GM12878 (cell line): ENCODE measurements at regions not wholly inside any gene's neighbourhood (a gene's known extent, or its start where the extent isn't known, plus 50 kb on each side); places are given as distances from the start of the nearest gene placed in this dataset.

Experiments
- ATAC-seq: fragments of 200-7000 bp; cut with Tn5 transposase; 3 replicates; pipeline ENCODE4 v1.9.1; 2020; ENCODE audit warnings: mild to moderate bottlenecking, moderate library complexity
- BruUV-seq: library from RNA; stranded (reverse); fragments of 400-500 nt; replicated peaks from 2 replicates; lab custom pipeline; 2021; lab: Mats Ljungman, UMichigan
- CTCF ChIA-PET: fragments of 300-600 bp; sonication (Branson Sonifier 250); formaldehyde crosslinking; extraction: SDS; loops from one replicate; lab custom pipeline; 2021; ENCODE audit warnings: inconsistent platforms; lab: Yijun Ruan, JAX
- POLR2A ChIA-PET: fragments of 350-600 bp; formaldehyde crosslinking; extraction: SDS; loops from one replicate; lab custom pipeline; 2021; ENCODE audit warnings: inconsistent platforms; lab: Charles Lee
- RAD21 ChIA-PET: fragments of 300-600 bp; sonication (Branson Sonifier 250); formaldehyde crosslinking; loops from one replicate; lab custom pipeline; 2023; ENCODE audit warnings: antibody characterized with exemption; ENCODE audit not compliant: unreplicated experiment; lab: Charles Lee
- SMC1A ChIA-PET: fragments of 300-600 bp; sonication (Branson Sonifier 250); formaldehyde crosslinking; loops from one replicate; lab custom pipeline; 2023; ENCODE audit not compliant: unreplicated experiment, uncharacterized antibody; lab: Charles Lee
- DNase-seq: peaks from one replicate; pipeline ENCODE4 v3.0.0-alpha.2; 2011; ENCODE audit warnings: low read depth, low spot score
- FAIRE-seq: peaks from 3 replicates; lab custom pipeline; 2011; peaks lifted over from hg19 to GRCh38; lab: Jason Lieb, UNC
- H2AFZ ChIP-seq: 2 replicates; pipeline ENCODE4 v1.6.0; 2011; ENCODE audit warnings: low read depth, low read length, control low read depth; ENCODE audit not compliant: control insufficient read depth
- H3K27ac ChIP-seq: 2 replicates; pipeline ENCODE4 v1.5.1; 2011; ENCODE audit warnings: control low read depth; ENCODE audit not compliant: control insufficient read depth, insufficient read depth
- H3K27me3 ChIP-seq, 2 experiments: replicated peaks in 1 of 2; 2 replicates each; pipeline versions ENCODE4 v1.6.0 to v1.6.1; 2011; ENCODE audit warnings: low read length in 1 of 2; ENCODE audit not compliant: control insufficient read depth in 2 of 2, insufficient read depth in 2 of 2
- H3K36me3 ChIP-seq, 2 experiments: 2 replicates each; pipeline ENCODE4 v1.5.1; 2011; ENCODE audit warnings: low read length in 1 of 2; ENCODE audit not compliant: control insufficient read depth in 2 of 2, insufficient read depth in 2 of 2
- H3K4me1 ChIP-seq: 2 replicates; pipeline ENCODE4 v1.6.1; 2011; ENCODE audit warnings: mild to moderate bottlenecking, low read length, moderate library complexity, mixed read lengths; ENCODE audit not compliant: control insufficient read depth, insufficient read depth
- H3K4me2 ChIP-seq: 2 replicates; pipeline ENCODE4 v1.6.0; 2011; ENCODE audit warnings: control low read depth; ENCODE audit not compliant: control insufficient read depth, insufficient read depth
- H3K4me3 ChIP-seq: fragments of 200-600 bp; sonication (generic); 2 replicates; pipeline ENCODE4 v1.5.1; 2016
- H3K79me2 ChIP-seq: 2 replicates; pipeline ENCODE4 v1.6.0; 2011; ENCODE audit warnings: low read length; ENCODE audit not compliant: control insufficient read depth, insufficient read depth
- H3K9ac ChIP-seq: 2 replicates; pipeline ENCODE4 v1.8.0; 2011; ENCODE audit warnings: low read length, control low read depth, mixed read lengths; ENCODE audit not compliant: control insufficient read depth, insufficient read depth
- H3K9me3 ChIP-seq: replicated peaks from 3 replicates; pipeline ENCODE4 v1.5.1; 2011; ENCODE audit warnings: mild to moderate bottlenecking, low read length; ENCODE audit not compliant: control insufficient read depth, insufficient read depth
- H4K20me1 ChIP-seq: 2 replicates; pipeline ENCODE4 v1.6.0; 2011; ENCODE audit not compliant: control insufficient read depth, insufficient read depth
- ATF7 ChIP-seq: fragments of 450-650 bp; IDR thresholded peaks from 2 replicates; pipeline ENCODE4 v1.6.1; 2016; ENCODE audit warnings: low read depth, mild to moderate bottlenecking
- BMI1 ChIP-seq: fragments of 450-650 bp; IDR thresholded peaks from 2 replicates; pipeline ENCODE4 v1.6.1; 2016; ENCODE audit warnings: mild to moderate bottlenecking, moderate library complexity, borderline replicate concordance
- HDGF ChIP-seq: fragments of 450-650 bp; IDR thresholded peaks from 2 replicates; pipeline ENCODE4 v1.6.1; 2016; ENCODE audit warnings: antibody characterized with exemption
- MEF2A ChIP-seq: IDR thresholded peaks from 2 replicates; pipeline ENCODE4 v1.6.1; 2011; ENCODE audit warnings: low read depth, mild to moderate bottlenecking, low read length, moderate library complexity; ENCODE audit not compliant: insufficient read depth
- MYB ChIP-seq: fragments of 150-350 bp; IDR thresholded peaks from 2 replicates; pipeline ENCODE4 v1.6.1; 2014; ENCODE audit warnings: mild to moderate bottlenecking, low read depth, low read length, borderline replicate concordance
- NFYA ChIP-seq: IDR thresholded peaks from 2 replicates; pipeline ENCODE4 v1.6.1; 2011; ENCODE audit warnings: low read depth, mild to moderate bottlenecking, low read length, improper control_type of control experiment, borderline replicate concordance
- SMARCA5 ChIP-seq: fragments of 450-650 bp; IDR thresholded peaks from 2 replicates; pipeline ENCODE4 v1.6.1; 2017; ENCODE audit warnings: mild to moderate bottlenecking
- SRF ChIP-seq, 2 experiments: IDR thresholded peaks; 2 replicates each; pipeline ENCODE4 v1.6.1; 2011; ENCODE audit warnings: low read depth in 2 of 2, low read length in 2 of 2, mild to moderate bottlenecking in 1 of 2, moderate library complexity in 1 of 2
- STAT1 ChIP-seq: fragments of 450-650 bp; conservative IDR thresholded peaks from 2 replicates; pipeline ENCODE4 v1.6.1; 2014; ENCODE audit warnings: antibody characterized with exemption, mild to moderate bottlenecking
- SUZ12 ChIP-seq: fragments of 200-600 bp; sonication (generic); IDR thresholded peaks from one replicate; pipeline ENCODE4 v1.6.1; 2018; ENCODE audit warnings: antibody characterized with exemption, mild to moderate bottlenecking; ENCODE audit not compliant: unreplicated experiment
- WRNIP1 ChIP-seq: IDR thresholded peaks from 2 replicates; pipeline ENCODE4 v1.6.1; 2011; ENCODE audit warnings: low read depth, low read length, improper control_type of control experiment, borderline replicate concordance
- ZNF622 ChIP-seq: fragments of 450-650 bp; IDR thresholded peaks from 2 replicates; pipeline ENCODE4 v1.6.1; 2017; ENCODE audit warnings: mild to moderate bottlenecking, inconsistent platforms
- WGBS: methylation state at CpG from one replicate; pipeline ENCODE4 v1.1.6; 2016; ENCODE audit warnings: low lambda C conversion rate; ENCODE audit not compliant: insufficient replicate concordance, insufficient coverage; ENCODE audit errors: missing lambda C conversion rate; 5-methylcytosine and 5-hydroxymethylcytosine counted together
- in situ Hi-C: fragments of 300-500 bp; cut with MboI; formaldehyde crosslinking; loops from 9 replicates; pipeline ENCODE4 v1.14.3; 2018; ENCODE audit warnings: mixed read lengths
- intact Hi-C: fragments of 100-400 bp; cut with micrococcal nuclease; formaldehyde crosslinking; loops from one replicate; pipeline ENCODE4 v1.14.2; 2022; ENCODE audit not compliant: unreplicated experiment
- TF ChIP-seq, protein P1 (sequence below): IDR thresholded peaks from 2 replicates; pipeline ENCODE4 v1.6.1; 2012; ENCODE audit warnings: low read depth, low read length, improper control_type of control experiment
- TF ChIP-seq, protein P2 (sequence below): fragments of 450-650 bp; IDR thresholded peaks from 2 replicates; pipeline ENCODE4 v1.6.1; 2016; ENCODE audit warnings: mild to moderate bottlenecking

DNA sequence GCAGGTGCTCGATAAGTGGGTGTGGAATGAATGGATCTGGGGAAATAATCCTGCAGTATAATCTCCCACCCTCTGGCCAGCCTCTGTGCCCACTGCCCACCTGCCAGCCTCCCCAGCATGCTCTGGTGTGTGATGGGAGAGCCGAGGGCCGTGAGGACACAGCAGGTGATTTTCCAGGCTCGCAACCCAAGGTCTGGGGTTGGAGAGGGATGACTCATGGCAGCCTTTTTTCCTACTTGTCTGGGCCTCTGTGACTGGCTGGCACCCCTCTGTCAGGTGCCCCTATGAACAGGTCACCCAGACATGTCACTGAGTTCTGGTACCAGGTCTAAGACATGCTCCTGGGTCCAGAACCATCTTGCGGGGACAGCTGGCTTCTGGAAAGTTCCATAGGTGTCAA is 385.7 kb upstream of the TNRC6C start:
- Histone ChIP-seq H3K27me3 (peaks cover 3 to 4% of the 10 kb centered on the region in 2 experiments; a peak in 3 of 4 replicates), H3K9ac (no peak overlapping the region), H3K4me1 (no peaks in the 10 kb centered on the region), H3K27ac (no peak overlapping the region), H2AFZ (no peak overlapping the region), H3K79me2 (no peaks in the 10 kb centered on the region), H3K4me3 (no peak overlapping the region), H3K4me2 (no peak overlapping the region), H3K9me3 (no peaks in the 10 kb centered on the region), H4K20me1 (no peaks in the 10 kb centered on the region), H3K36me3 (no peaks in the 10 kb centered on the region)
- FAIRE-seq (no peak), ATAC-seq (no peak), DNase-seq (no peak)
- POLR2A ChIA-PET: no interaction called here
- in situ Hi-C loops: no loop called here
- no peak for TF ChIP-seq HDGF
- no peak for TF ChIP-seq WRNIP1
- no peak for TF ChIP-seq MYB
- TF ChIP-seq, protein P1, sequence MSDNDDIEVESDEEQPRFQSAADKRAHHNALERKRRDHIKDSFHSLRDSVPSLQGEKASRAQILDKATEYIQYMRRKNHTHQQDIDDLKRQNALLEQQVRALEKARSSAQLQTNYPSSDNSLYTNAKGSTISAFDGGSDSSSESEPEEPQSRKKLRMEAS: no peak
- no peak for TF ChIP-seq ZNF622
- no peak for TF ChIP-seq MEF2A
- TF ChIP-seq ATF7: no peak
- TF ChIP-seq STAT1: no peak
- TF ChIP-seq BMI1: no peak
- TF ChIP-seq, protein P2, sequence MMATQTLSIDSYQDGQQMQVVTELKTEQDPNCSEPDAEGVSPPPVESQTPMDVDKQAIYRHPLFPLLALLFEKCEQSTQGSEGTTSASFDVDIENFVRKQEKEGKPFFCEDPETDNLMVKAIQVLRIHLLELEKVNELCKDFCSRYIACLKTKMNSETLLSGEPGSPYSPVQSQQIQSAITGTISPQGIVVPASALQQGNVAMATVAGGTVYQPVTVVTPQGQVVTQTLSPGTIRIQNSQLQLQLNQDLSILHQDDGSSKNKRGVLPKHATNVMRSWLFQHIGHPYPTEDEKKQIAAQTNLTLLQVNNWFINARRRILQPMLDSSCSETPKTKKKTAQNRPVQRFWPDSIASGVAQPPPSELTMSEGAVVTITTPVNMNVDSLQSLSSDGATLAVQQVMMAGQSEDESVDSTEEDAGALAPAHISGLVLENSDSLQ: no peak
- TF ChIP-seq SRF (IDR thresholded peaks at IDR 0.05; ENCODE audit: low read depth in 2 of 2, low read length in 2 of 2): no peak
- no peak for TF ChIP-seq SMARCA5
- TF ChIP-seq NFYA: no peak
- no peak for TF ChIP-seq SUZ12
- WGBS: 34% methylated on average over 5 of the region's 5 CpGs
- SMC1A ChIA-PET: no interaction called here
- intact Hi-C loops: no loop called here
- RAD21 ChIA-PET: no interaction called here
- BruUV-seq: no TSS peak
- CTCF ChIA-PET: interaction anchor here (1.4 kb wide), 1 partner anchor 34 kb away, joined by 3 read pairs; no protein-coding TSS in a partner anchor
